Activated CD8-positive, alpha-beta T cell treated with anti-CD3 and anti-CD28 coated beads for 36 hours (primary cell): ENCODE measurements at regions not wholly inside any gene's neighbourhood (a gene's known extent, or its start where the extent isn't known, plus 50 kb on each side); places are given as distances from the start of the nearest gene placed in this dataset.

ENCODE experiments used
- ATAC-seq: fragments of 200-7000 bp; cut with Tn5 transposase; one replicate; pipeline ENCODE4 v1.10.0; 2021; ENCODE audit warnings: mild to moderate bottlenecking, moderate library complexity
- CTCF ChIA-PET: fragments of 350-600 bp; sonication (Branson Sonifier 250); formaldehyde crosslinking; loops from one replicate; lab custom pipeline; 2021; ENCODE audit warnings: antibody characterized with exemption; lab: Charles Lee
- POLR2A ChIA-PET: fragments of 350-600 bp; sonication (Branson Sonifier 250); formaldehyde crosslinking; loops from one replicate; lab custom pipeline; 2021; ENCODE audit warnings: antibody characterized with exemption; lab: Charles Lee
- DNase-seq: peaks from one replicate; pipeline ENCODE4 v3.0.0-alpha.2; 2020
- H3K27ac Mint-ChIP-seq: one replicate; pipeline ENCODE4 v1.8.0; 2021; ENCODE audit warnings: mild to moderate bottlenecking, mixed read lengths
- H3K27me3 Mint-ChIP-seq: one replicate; pipeline ENCODE4 v1.8.0; 2021; ENCODE audit warnings: mixed read lengths
- H3K36me3 Mint-ChIP-seq: one replicate; pipeline ENCODE4 v1.8.0; 2021; ENCODE audit warnings: low read depth, mixed read lengths
- H3K4me1 Mint-ChIP-seq: one replicate; pipeline ENCODE4 v1.8.0; 2021; ENCODE audit warnings: low read depth, mixed read lengths
- H3K4me3 Mint-ChIP-seq: one replicate; pipeline ENCODE4 v1.8.0; 2021; ENCODE audit warnings: mild to moderate bottlenecking, moderate library complexity, mixed read lengths
- H3K9me3 Mint-ChIP-seq: one replicate; pipeline ENCODE4 v1.8.0; 2021; ENCODE audit warnings: mixed read lengths
- intact Hi-C: fragments of 100-400 bp; cut with micrococcal nuclease; formaldehyde crosslinking; loops from one replicate; pipeline ENCODE4 v1.10.0; 2022
- TF ChIP-seq, protein P1 (sequence below): fragments of 200-600 bp; IDR thresholded peaks from one replicate; pipeline ENCODE4 v1.8.0; 2022; ENCODE audit warnings: antibody characterized with exemption, mild to moderate bottlenecking

- H3K4me1 Mint-ChIP-seq: no peaks in the 10 kb centered on the region
- TF ChIP-seq, protein P1, sequence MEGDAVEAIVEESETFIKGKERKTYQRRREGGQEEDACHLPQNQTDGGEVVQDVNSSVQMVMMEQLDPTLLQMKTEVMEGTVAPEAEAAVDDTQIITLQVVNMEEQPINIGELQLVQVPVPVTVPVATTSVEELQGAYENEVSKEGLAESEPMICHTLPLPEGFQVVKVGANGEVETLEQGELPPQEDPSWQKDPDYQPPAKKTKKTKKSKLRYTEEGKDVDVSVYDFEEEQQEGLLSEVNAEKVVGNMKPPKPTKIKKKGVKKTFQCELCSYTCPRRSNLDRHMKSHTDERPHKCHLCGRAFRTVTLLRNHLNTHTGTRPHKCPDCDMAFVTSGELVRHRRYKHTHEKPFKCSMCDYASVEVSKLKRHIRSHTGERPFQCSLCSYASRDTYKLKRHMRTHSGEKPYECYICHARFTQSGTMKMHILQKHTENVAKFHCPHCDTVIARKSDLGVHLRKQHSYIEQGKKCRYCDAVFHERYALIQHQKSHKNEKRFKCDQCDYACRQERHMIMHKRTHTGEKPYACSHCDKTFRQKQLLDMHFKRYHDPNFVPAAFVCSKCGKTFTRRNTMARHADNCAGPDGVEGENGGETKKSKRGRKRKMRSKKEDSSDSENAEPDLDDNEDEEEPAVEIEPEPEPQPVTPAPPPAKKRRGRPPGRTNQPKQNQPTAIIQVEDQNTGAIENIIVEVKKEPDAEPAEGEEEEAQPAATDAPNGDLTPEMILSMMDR: no peak
- peaks cover 8% of the 10 kb centered on the region for H3K9me3 Mint-ChIP-seq
- DNase-seq (no peak), ATAC-seq (no peak)
- no peak overlapping the region for H3K4me3 Mint-ChIP-seq
- ChIA-PET POLR2A (no interaction called here), CTCF (interaction anchor here (0.5 kb wide), 1 partner anchor 1646 kb away, joined by 3 read pairs; no protein-coding TSS in a partner anchor)
- no peaks in the 10 kb centered on the region for H3K36me3 Mint-ChIP-seq
- no peaks in the 10 kb centered on the region for H3K27me3 Mint-ChIP-seq
- intact Hi-C loops: no loop called here
- no peak overlapping the region for H3K27ac Mint-ChIP-seq
Observed at GRCh38 chr18:38263066-38263465, 697.5 kb upstream of the CELF4 start.

DNA sequence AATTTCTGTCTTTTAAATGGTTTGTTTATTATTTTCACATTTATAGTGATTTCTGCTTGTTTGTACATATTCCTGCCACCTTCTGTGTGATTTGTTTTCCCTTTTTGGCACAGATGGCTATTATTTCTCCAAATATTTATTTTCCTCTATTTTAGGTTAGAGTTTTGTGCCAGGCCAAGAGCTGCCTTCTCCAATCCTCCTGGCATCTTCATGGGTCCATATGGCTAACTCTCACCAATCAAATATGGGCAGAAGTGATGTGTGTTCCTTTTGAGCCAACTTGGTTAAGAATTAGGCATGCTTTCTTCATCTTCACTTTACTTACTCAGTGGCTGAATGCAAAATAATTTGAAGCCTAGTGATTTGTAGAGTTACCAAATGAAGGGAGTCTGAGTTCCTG lies 697.1 kb upstream of the CELF4 start:
- POLR2A ChIA-PET: no interaction called here
- no peak for ATAC-seq
- H3K9me3 Mint-ChIP-seq: peaks cover 6% of the 10 kb centered on the region

GRCh38 chr18:38257661-38258060 lies 692.1 kb upstream of the CELF4 start:
- ATAC-seq (no peak), DNase-seq (no peak)
- Mint-ChIP-seq H3K4me3 (no peak overlapping the region), H3K9me3 (no peaks in the 10 kb centered on the region), H3K36me3 (no peaks in the 10 kb centered on the region), H3K27me3 (no peaks in the 10 kb centered on the region), H3K27ac (no peak overlapping the region), H3K4me1 (no peaks in the 10 kb centered on the region)
- POLR2A ChIA-PET: no interaction called here
- CTCF ChIA-PET: no interaction called here
- intact Hi-C loops: no loop called here
- TF ChIP-seq, protein P1: no peak

More for the DNA sequence above, 697.1 kb upstream of the CELF4 start:
- DNase-seq: no peak
- Mint-ChIP-seq H3K36me3 (no peaks in the 10 kb centered on the region), H3K4me3 (no peak overlapping the region), H3K27me3 (no peaks in the 10 kb centered on the region), H3K27ac (no peak overlapping the region), H3K4me1 (no peaks in the 10 kb centered on the region)
- CTCF ChIA-PET: interaction anchor here (0.5 kb wide), 1 partner anchor 1646 kb away, joined by 3 read pairs; no protein-coding TSS in a partner anchor
- TF ChIP-seq, protein P1: no peak
- intact Hi-C loops: no loop called here

GRCh38 chr18:38256366-38256765 lies 690.8 kb upstream of the CELF4 start:
- Mint-ChIP-seq H3K27me3 (no peaks in the 10 kb centered on the region), H3K4me1 (no peaks in the 10 kb centered on the region), H3K27ac (no peak overlapping the region), H3K9me3 (no peaks in the 10 kb centered on the region), H3K4me3 (no peak overlapping the region), H3K36me3 (no peaks in the 10 kb centered on the region)
- TF ChIP-seq, protein P1: no peak
- intact Hi-C loops: no loop called here
- ChIA-PET POLR2A (no interaction called here), CTCF (no interaction called here)
- no peak for ATAC-seq
- DNase-seq: no peak

DNA sequence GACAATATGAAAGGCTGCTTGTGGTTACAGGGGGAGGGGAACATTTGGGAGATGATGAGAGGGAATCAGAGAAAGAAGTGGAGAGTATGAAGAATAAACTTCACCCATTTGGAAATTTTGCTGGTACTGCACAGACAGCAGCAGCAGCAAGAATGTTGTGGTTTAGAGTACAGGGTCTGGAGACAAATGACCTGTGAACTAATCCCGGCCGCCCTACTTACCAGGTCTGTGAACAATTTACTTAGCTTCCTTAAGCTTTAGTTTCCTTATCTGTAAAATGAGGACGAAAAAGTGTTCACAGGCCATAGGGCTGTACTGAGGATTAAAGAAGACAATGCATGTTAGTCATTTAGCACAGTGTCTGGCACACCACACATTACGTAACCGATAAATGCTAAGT lies 685.4 kb upstream of the CELF4 start:
- H3K27me3 Mint-ChIP-seq: no peaks in the 10 kb centered on the region
- H3K4me3 Mint-ChIP-seq: no peak overlapping the region
- peaks cover 4% of the 10 kb centered on the region for H3K9me3 Mint-ChIP-seq
- H3K36me3 Mint-ChIP-seq: no peaks in the 10 kb centered on the region
- DNase-seq (no peak), ATAC-seq (no peak)
- ChIA-PET POLR2A (no interaction called here), CTCF (no interaction called here)
- no peaks in the 10 kb centered on the region for H3K4me1 Mint-ChIP-seq
- TF ChIP-seq, protein P1: no peak
- intact Hi-C loops: no loop called here
- no peak overlapping the region for H3K27ac Mint-ChIP-seq
